Mucosa of descending colon (tissue), 3 donors: ENCODE measurements at regions not wholly inside any gene's neighbourhood (a gene's known extent, or its start where the extent isn't known, plus 50 kb on each side); places are given as distances from the start of the nearest gene placed in this dataset.
"Not testable (repeated sequence)": the region's sequence is repeated elsewhere in the genome, so short reads cannot be mapped to it uniquely, and the experiment has no call there.

ENCODE experiments used
- ATAC-seq: fragments of 200-7000 bp; cut with Tn5 transposase; one replicate; pipeline ENCODE4 v1.9.1; 2020; ENCODE audit warnings: mild to moderate bottlenecking, moderate library complexity
- DNase-seq, 3 donors: peaks; one replicate each; pipeline ENCODE4 v3.0.0-alpha.2; 2020
- H3K36me3 ChIP-seq: fragments of 200-600 bp; one replicate; pipeline ENCODE4 v1.8.0; 2021; ENCODE audit warnings: low read depth, mild to moderate bottlenecking
- H3K4me1 ChIP-seq: fragments of 200-600 bp; one replicate; pipeline ENCODE4 v1.8.0; 2021; ENCODE audit warnings: low read depth, mild to moderate bottlenecking
- H3K4me3 ChIP-seq: fragments of 200-600 bp; one replicate; pipeline ENCODE4 v1.8.0; 2021; ENCODE audit warnings: mild to moderate bottlenecking
- H3K9me3 ChIP-seq: fragments of 200-600 bp; one replicate; pipeline ENCODE4 v1.8.0; 2021; ENCODE audit warnings: mild to moderate bottlenecking
- CTCF ChIP-seq: fragments of 200-600 bp; IDR thresholded peaks from one replicate; pipeline ENCODE4 v1.8.0; 2022; ENCODE audit warnings: antibody characterized with exemption, mild to moderate bottlenecking
- intact Hi-C, 2 donors: fragments of 100-400 bp; cut with DNase I in 1 of 2; cut with micrococcal nuclease in 1 of 2; formaldehyde crosslinking; loops; one replicate each; pipeline versions ENCODE4 v1.11.0 to v1.11.1; 2022; cut with DNase I, micrococcal nuclease
- donor health status: DM: no; HTN: no; CAD: no; lungs with moderate emphysema.
- donor health status: DM: no; HTN: no; CAD: no.
- donor health status: DM: no; HTN: yes; CAD: no.

- no peak for TF ChIP-seq CTCF
- intact Hi-C loops: no loop called here
Observed at GRCh38 chr10:6680735-6681134, 100.7 kb upstream of the PRKCQ start.

GRCh38 chr10:6678956-6679355 lies 98.9 kb upstream of the PRKCQ start:
- Histone ChIP-seq H3K4me1 (no peaks in the 10 kb centered on the region), H3K36me3 (no peaks in the 10 kb centered on the region), H3K9me3 (no peaks in the 10 kb centered on the region), H3K4me3 (no peak overlapping the region)
- ATAC-seq (no peak), DNase-seq (no peak)
- intact Hi-C loops: loop anchor here in 1 of 2 donors (5.0 kb wide), 1 partner anchor 262 kb away; no protein-coding TSS in a partner anchor
- TF ChIP-seq CTCF: no peak

More at GRCh38 chr10:6680735-6681134, 100.7 kb upstream of the PRKCQ start:
- Histone ChIP-seq H3K36me3 (no peaks in the 10 kb centered on the region), H3K4me1 (no peaks in the 10 kb centered on the region), H3K9me3 (no peaks in the 10 kb centered on the region), H3K4me3 (no peak overlapping the region)
- no peak for DNase-seq
- ATAC-seq: no peak

GRCh38 chr10:6678211-6678803 lies 98.2 kb upstream of the PRKCQ start:
- H3K9me3 ChIP-seq: no peaks in the 10 kb centered on the region
- intact Hi-C loops: loop anchor here in 1 of 2 donors (5.0 kb wide), 1 partner anchor 261 kb away; no protein-coding TSS in a partner anchor
- DNase-seq (peak in 2 of 3 donors; percentile 57 to 78), ATAC-seq (peak; percentile 52)
- no peaks in the 10 kb centered on the region for H3K36me3 ChIP-seq
- H3K4me1 ChIP-seq: no peaks in the 10 kb centered on the region
- no peak overlapping the region for H3K4me3 ChIP-seq
- peak; percentile 26 for TF ChIP-seq CTCF

GRCh38 chr10:6677129-6677528 lies 97.1 kb upstream of the PRKCQ start:
- not testable (repeated sequence) for H3K4me3 ChIP-seq, DNase-seq
- intact Hi-C loops: loop anchor here in 1 of 2 donors (5.0 kb wide), 1 partner anchor 260 kb away; no protein-coding TSS in a partner anchor

DNA sequence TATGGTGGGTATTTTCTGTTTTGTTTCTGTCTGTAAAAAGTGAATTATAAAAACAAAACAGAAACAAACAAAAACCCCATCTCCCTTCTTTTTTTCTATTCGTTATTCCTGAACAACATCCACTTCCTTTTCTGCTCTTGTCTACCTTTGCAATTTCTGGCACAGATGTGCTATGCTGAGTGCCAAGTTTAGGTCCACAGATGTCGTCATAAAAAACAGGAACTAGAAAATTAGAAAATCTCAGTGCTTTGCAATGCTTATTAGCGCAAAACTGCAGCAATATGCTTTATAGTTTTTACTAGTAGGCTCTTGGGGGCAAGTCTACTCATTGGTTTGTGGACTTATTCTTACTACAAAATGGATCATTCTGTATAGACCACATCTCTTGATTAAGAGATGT lies 94.2 kb upstream of the PRKCQ start:
- H3K36me3 ChIP-seq: no peaks in the 10 kb centered on the region
- intact Hi-C loops: no loop called here
- TF ChIP-seq CTCF: no peak
- H3K9me3 ChIP-seq: no peaks in the 10 kb centered on the region
- ATAC-seq: no peak
- H3K4me3 ChIP-seq: no peak overlapping the region
- no peak for DNase-seq
- no peaks in the 10 kb centered on the region for H3K4me1 ChIP-seq

More at GRCh38 chr10:6677129-6677528, 97.1 kb upstream of the PRKCQ start:
- not testable (repeated sequence) for ATAC-seq, H3K4me1 ChIP-seq, H3K9me3 ChIP-seq, H3K36me3 ChIP-seq

DNA sequence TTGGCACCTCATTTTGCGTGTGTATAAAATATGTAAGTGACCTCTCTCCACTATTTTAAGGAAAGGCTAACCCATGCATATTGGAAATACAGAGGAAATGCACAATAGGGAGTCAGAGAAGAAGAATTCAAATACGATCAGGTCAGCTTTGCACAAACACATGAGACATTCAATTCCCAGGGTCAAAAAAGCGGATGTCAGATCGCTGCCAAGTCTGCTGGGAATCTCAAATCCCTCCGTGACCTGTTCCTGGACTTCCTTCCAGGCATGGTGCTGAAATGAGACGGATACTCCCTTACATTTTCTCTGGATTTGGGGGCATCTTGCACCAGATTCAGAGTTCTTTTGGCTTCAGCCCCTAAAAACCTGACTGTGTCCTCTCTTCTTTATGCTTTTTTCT lies 91.9 kb upstream of the PRKCQ start:
- no peak for ATAC-seq

More for the DNA sequence above, 91.9 kb upstream of the PRKCQ start:
- Histone ChIP-seq H3K9me3 (no peaks in the 10 kb centered on the region), H3K36me3 (no peaks in the 10 kb centered on the region), H3K4me1 (no peaks in the 10 kb centered on the region), H3K4me3 (no peak overlapping the region)
- no peak for DNase-seq
- no peak for TF ChIP-seq CTCF
- intact Hi-C loops: no loop called here
